OCI-LY1 (cell line): ENCODE measurements at regions not wholly inside any gene's neighbourhood (a gene's known extent, or its start where the extent isn't known, plus 50 kb on each side); places are given as distances from the start of the nearest gene placed in this dataset.

Experiments used
- EZH2 ChIP-seq: fragments of 200-600 bp; sonication (generic), shearing (Covaris generic); IDR thresholded peaks from 2 replicates; pipeline ENCODE4 v1.8.0; 2017; ENCODE audit warnings: borderline replicate concordance, mixed run types, mild to moderate bottlenecking, antibody characterized with exemption, low read length, moderate library complexity, mixed read lengths
- TF ChIP-seq, protein P1 (sequence below): fragments of 200-600 bp; sonication (generic), shearing (Covaris generic); IDR thresholded peaks from 2 replicates; pipeline ENCODE4 v1.5.1; 2017; ENCODE audit warnings: mild to moderate bottlenecking, antibody characterized with exemption, low read length, moderate library complexity, mixed read lengths

DNA sequence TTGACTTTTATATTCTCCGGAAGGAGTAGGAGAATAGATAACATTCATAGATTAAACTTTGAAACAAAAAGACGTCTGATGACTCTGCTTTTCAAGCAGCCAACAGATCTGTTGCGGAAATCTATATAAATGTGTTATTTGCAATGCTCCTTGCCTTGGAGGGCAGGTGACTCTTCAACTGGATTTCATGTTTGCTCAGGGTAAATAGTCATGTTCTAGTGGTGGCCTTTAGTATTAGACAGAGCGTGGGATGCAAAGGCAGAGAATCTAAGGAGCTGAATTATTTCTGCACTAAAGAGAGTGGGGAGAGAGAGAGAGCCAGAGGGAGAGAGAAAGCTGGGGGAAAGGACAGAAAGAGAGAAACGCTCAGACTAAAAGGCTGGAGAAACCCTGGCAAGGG is 454.3 kb downstream of the AJAP1 start:
- TF ChIP-seq, protein P1, sequence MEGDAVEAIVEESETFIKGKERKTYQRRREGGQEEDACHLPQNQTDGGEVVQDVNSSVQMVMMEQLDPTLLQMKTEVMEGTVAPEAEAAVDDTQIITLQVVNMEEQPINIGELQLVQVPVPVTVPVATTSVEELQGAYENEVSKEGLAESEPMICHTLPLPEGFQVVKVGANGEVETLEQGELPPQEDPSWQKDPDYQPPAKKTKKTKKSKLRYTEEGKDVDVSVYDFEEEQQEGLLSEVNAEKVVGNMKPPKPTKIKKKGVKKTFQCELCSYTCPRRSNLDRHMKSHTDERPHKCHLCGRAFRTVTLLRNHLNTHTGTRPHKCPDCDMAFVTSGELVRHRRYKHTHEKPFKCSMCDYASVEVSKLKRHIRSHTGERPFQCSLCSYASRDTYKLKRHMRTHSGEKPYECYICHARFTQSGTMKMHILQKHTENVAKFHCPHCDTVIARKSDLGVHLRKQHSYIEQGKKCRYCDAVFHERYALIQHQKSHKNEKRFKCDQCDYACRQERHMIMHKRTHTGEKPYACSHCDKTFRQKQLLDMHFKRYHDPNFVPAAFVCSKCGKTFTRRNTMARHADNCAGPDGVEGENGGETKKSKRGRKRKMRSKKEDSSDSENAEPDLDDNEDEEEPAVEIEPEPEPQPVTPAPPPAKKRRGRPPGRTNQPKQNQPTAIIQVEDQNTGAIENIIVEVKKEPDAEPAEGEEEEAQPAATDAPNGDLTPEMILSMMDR: no peak
- no peak for TF ChIP-seq EZH2
